GM23338 (cell line): ENCODE measurements at regions not wholly inside any gene's neighbourhood (a gene's known extent, or its start where the extent isn't known, plus 50 kb on each side); places are given as distances from the start of the nearest gene placed in this dataset.

Experiments
- ATAC-seq: fragments of 200-7000 bp; cut with Tn5 transposase; 3 replicates; pipeline ENCODE4 v1.9.1; 2020
- DNase-seq: peaks from one replicate; pipeline ENCODE4 v3.0.0-alpha.2; 2015; ENCODE audit warnings: low spot score
- H2AFZ ChIP-seq: fragments of 200-600 bp; sonication (generic); 2 replicates; pipeline ENCODE4 v1.8.0; 2016; ENCODE audit warnings: antibody characterized with exemption, mild to moderate bottlenecking, moderate library complexity
- H3F3A ChIP-seq: fragments of 200-600 bp; sonication (generic); replicated peaks from 2 replicates; pipeline ENCODE4 v1.8.0; 2017; ENCODE audit warnings: antibody characterized with exemption, mixed run types, low read depth
- H3K27ac ChIP-seq: fragments of 200-600 bp; sonication (generic); 2 replicates; pipeline ENCODE4 v1.6.1; 2016; ENCODE audit warnings: low read depth
- H3K27me3 ChIP-seq: fragments of 200-600 bp; sonication (generic); 2 replicates; pipeline ENCODE4 v1.8.0; 2016; ENCODE audit warnings: mild to moderate bottlenecking, mixed run types, moderate library complexity; ENCODE audit not compliant: insufficient read depth
- H3K36me3 ChIP-seq: fragments of 200-600 bp; sonication (generic); 2 replicates; pipeline ENCODE4 v1.8.0; 2016; ENCODE audit warnings: mild to moderate bottlenecking; ENCODE audit not compliant: insufficient read depth
- H3K4me1 ChIP-seq: fragments of 200-600 bp; sonication (generic); 2 replicates; pipeline ENCODE4 v1.8.0; 2016; ENCODE audit warnings: mild to moderate bottlenecking, moderate library complexity; ENCODE audit not compliant: insufficient read depth
- H3K4me2 ChIP-seq: fragments of 200-600 bp; sonication (generic); 2 replicates; pipeline ENCODE4 v1.7.1; 2017; ENCODE audit warnings: mixed run types
- H3K4me3 ChIP-seq: fragments of 200-600 bp; sonication (generic); 2 replicates; pipeline ENCODE4 v1.6.1; 2016; ENCODE audit warnings: mixed run types
- H3K79me2 ChIP-seq: fragments of 200-600 bp; sonication (generic); replicated peaks from 2 replicates; pipeline ENCODE4 v1.8.0; 2017; ENCODE audit warnings: mild to moderate bottlenecking; ENCODE audit not compliant: insufficient read depth
- H3K9me2 ChIP-seq: fragments of 200-600 bp; sonication (generic); 2 replicates; pipeline ENCODE4 v1.8.0; 2017; ENCODE audit not compliant: insufficient read depth
- H4K20me1 ChIP-seq: fragments of 200-600 bp; sonication (generic); replicated peaks from 2 replicates; pipeline ENCODE4 v1.8.0; 2017; ENCODE audit warnings: mild to moderate bottlenecking; ENCODE audit not compliant: insufficient read depth
- H3K27ac Mint-ChIP-seq: 2 replicates; pipeline ENCODE4 v1.8.0; 2020; ENCODE audit warnings: inconsistent platforms, mild to moderate bottlenecking, moderate library complexity, mixed read lengths
- H3K27me3 Mint-ChIP-seq: 3 replicates; pipeline ENCODE4 v1.8.0; 2022; ENCODE audit warnings: low read depth, mild to moderate bottlenecking, moderate library complexity, mixed read lengths, inconsistent platforms; ENCODE audit not compliant: insufficient read depth, poor library complexity
- H3K36me3 Mint-ChIP-seq: 3 replicates; pipeline ENCODE4 v1.8.0; 2021; ENCODE audit warnings: low read depth, mild to moderate bottlenecking, inconsistent platforms, moderate library complexity, mixed read lengths
- H3K4me1 Mint-ChIP-seq: 3 replicates; pipeline ENCODE4 v1.8.0; 2020; ENCODE audit warnings: mild to moderate bottlenecking, inconsistent platforms, mixed read lengths
- H3K4me3 Mint-ChIP-seq: 3 replicates; pipeline ENCODE4 v1.8.0; 2021; ENCODE audit warnings: moderate library complexity, mild to moderate bottlenecking, inconsistent platforms, mixed read lengths
- H3K9me3 Mint-ChIP-seq: 3 replicates; pipeline ENCODE4 v1.8.0; 2020; ENCODE audit warnings: moderate library complexity, mild to moderate bottlenecking, inconsistent platforms, mixed read lengths
- CREB1 ChIP-seq: fragments of 250-450 bp; sonication (Bioruptor Pico); IDR thresholded peaks from 2 replicates; pipeline ENCODE4 v1.5.0; 2020; ENCODE audit warnings: low read depth, mild to moderate bottlenecking, moderate library complexity
- CTCF ChIP-seq, 2 experiments: fragments of 200-600 bp in 1 of 2; sonication (generic) in 1 of 2; conservative IDR thresholded peaks; 2 replicates each; pipeline versions ENCODE4 v1.5.1 to v1.6.1; 2016 to 2017; ENCODE audit warnings: antibody characterized with exemption in 2 of 2, low read depth in 2 of 2, mild to moderate bottlenecking in 2 of 2, moderate library complexity in 1 of 2
- EZH2 ChIP-seq: fragments of 200-600 bp; sonication (generic); IDR thresholded peaks from one replicate; pipeline ENCODE4 v1.8.0; 2017; ENCODE audit warnings: antibody characterized with exemption, mild to moderate bottlenecking, low read depth; ENCODE audit not compliant: unreplicated experiment
- JUNB ChIP-seq: IDR thresholded peaks from one replicate; pipeline ENCODE4 v1.6.1; 2016; ENCODE audit warnings: antibody characterized with exemption; ENCODE audit not compliant: unreplicated experiment
- NANOG ChIP-seq: IDR thresholded peaks from 2 replicates; pipeline ENCODE4 v1.6.1; 2016; ENCODE audit warnings: antibody characterized with exemption, borderline replicate concordance
- POLR2AphosphoS5 ChIP-seq: IDR thresholded peaks from 2 replicates; pipeline ENCODE4 v1.6.1; 2016; ENCODE audit warnings: antibody characterized with exemption, low read depth
- STAT1 ChIP-seq: IDR thresholded peaks from one replicate; pipeline ENCODE4 v1.6.1; 2016; ENCODE audit warnings: antibody characterized with exemption; ENCODE audit not compliant: unreplicated experiment
- ZNF114 ChIP-seq: fragments of 250-450 bp; sonication (Bioruptor Pico); IDR thresholded peaks from 2 replicates; pipeline ENCODE4 v1.5.0; 2020; ENCODE audit warnings: mild to moderate bottlenecking, moderate library complexity
- ZNF331 ChIP-seq: fragments of 250-450 bp; sonication (Bioruptor Pico); IDR thresholded peaks from 2 replicates; pipeline ENCODE4 v1.5.0; 2020; ENCODE audit warnings: low read depth, mild to moderate bottlenecking, moderate library complexity
- TF ChIP-seq, protein P1 (sequence below): IDR thresholded peaks from 2 replicates; pipeline ENCODE4 v1.6.1; 2016; ENCODE audit warnings: antibody characterized with exemption
- TF ChIP-seq, protein P2 (sequence below): fragments of 250-450 bp; sonication (Bioruptor Pico); IDR thresholded peaks from 2 replicates; pipeline ENCODE4 v1.5.0; 2020; ENCODE audit warnings: mild to moderate bottlenecking, moderate library complexity

DNA sequence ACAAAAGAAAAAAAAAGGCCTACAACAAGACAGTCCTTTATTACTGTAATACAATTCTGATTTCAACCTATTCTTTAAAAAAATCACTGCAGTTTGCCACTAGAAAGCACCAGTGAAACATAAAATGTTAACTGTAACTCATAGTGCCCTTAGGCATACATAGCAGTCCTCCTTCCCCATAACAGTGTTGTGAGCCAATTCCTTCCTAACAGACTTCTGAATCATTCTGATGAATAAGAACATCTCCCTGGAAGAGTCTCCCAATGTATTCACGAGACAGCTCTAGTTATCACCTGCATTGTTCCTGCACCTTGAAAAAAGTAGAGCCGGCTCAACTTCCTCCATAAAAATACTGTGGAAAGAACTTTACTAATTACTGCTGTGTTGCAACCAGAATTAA, 213.6 kb upstream of the FSCB start (continued):
- TF ChIP-seq CTCF (conservative IDR thresholded peaks at IDR 0.05; ENCODE audit: low read depth in 2 of 2): no peak
- TF ChIP-seq, protein P1, sequence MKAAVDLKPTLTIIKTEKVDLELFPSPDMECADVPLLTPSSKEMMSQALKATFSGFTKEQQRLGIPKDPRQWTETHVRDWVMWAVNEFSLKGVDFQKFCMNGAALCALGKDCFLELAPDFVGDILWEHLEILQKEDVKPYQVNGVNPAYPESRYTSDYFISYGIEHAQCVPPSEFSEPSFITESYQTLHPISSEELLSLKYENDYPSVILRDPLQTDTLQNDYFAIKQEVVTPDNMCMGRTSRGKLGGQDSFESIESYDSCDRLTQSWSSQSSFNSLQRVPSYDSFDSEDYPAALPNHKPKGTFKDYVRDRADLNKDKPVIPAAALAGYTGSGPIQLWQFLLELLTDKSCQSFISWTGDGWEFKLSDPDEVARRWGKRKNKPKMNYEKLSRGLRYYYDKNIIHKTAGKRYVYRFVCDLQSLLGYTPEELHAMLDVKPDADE: no peak

- Mint-ChIP-seq H3K36me3 (no peaks in the 10 kb centered on the region), H3K4me3 (no peak overlapping the region), H3K9me3 (no peaks in the 10 kb centered on the region), H3K27me3 (peaks cover 3% of the 10 kb centered on the region), H3K27ac (no peak overlapping the region), H3K4me1 (no peaks in the 10 kb centered on the region)
- DNase-seq (no peak), ATAC-seq (no peak)
- H3K4me3 ChIP-seq: no peak overlapping the region
- no peaks in the 10 kb centered on the region for H3F3A ChIP-seq
- peak overlapping the region; percentile 53; the same call in 1 of the 2 replicates for H2AFZ ChIP-seq
- H3K4me2 ChIP-seq: no peak overlapping the region
- no peak overlapping the region for H3K27ac ChIP-seq
- H3K36me3 ChIP-seq: no peaks in the 10 kb centered on the region
- no peaks in the 10 kb centered on the region for H3K27me3 ChIP-seq
- H3K4me1 ChIP-seq: no peaks in the 10 kb centered on the region
- 0 out of 2 replicates have a peak, but pooled peaks cover 3% of the 10 kb centered on the region for H3K9me2 ChIP-seq
- no peaks in the 10 kb centered on the region for H3K79me2 ChIP-seq
- H4K20me1 ChIP-seq: no peaks in the 10 kb centered on the region
- TF ChIP-seq STAT1 (no peak), JUNB (no peak), ZNF331 (CRISPR knock-in tag) (no peak), NANOG (no peak), EZH2 (no peak), ZNF114 (CRISPR knock-in tag) (no peak), POLR2AphosphoS5 (no peak), CTCF (conservative IDR thresholded peaks at IDR 0.05; ENCODE audit: low read depth in 2 of 2) (no peak), CREB1 (CRISPR knock-in tag) (no peak)
- TF ChIP-seq, protein P1: no peak
- TF ChIP-seq, protein P2, sequence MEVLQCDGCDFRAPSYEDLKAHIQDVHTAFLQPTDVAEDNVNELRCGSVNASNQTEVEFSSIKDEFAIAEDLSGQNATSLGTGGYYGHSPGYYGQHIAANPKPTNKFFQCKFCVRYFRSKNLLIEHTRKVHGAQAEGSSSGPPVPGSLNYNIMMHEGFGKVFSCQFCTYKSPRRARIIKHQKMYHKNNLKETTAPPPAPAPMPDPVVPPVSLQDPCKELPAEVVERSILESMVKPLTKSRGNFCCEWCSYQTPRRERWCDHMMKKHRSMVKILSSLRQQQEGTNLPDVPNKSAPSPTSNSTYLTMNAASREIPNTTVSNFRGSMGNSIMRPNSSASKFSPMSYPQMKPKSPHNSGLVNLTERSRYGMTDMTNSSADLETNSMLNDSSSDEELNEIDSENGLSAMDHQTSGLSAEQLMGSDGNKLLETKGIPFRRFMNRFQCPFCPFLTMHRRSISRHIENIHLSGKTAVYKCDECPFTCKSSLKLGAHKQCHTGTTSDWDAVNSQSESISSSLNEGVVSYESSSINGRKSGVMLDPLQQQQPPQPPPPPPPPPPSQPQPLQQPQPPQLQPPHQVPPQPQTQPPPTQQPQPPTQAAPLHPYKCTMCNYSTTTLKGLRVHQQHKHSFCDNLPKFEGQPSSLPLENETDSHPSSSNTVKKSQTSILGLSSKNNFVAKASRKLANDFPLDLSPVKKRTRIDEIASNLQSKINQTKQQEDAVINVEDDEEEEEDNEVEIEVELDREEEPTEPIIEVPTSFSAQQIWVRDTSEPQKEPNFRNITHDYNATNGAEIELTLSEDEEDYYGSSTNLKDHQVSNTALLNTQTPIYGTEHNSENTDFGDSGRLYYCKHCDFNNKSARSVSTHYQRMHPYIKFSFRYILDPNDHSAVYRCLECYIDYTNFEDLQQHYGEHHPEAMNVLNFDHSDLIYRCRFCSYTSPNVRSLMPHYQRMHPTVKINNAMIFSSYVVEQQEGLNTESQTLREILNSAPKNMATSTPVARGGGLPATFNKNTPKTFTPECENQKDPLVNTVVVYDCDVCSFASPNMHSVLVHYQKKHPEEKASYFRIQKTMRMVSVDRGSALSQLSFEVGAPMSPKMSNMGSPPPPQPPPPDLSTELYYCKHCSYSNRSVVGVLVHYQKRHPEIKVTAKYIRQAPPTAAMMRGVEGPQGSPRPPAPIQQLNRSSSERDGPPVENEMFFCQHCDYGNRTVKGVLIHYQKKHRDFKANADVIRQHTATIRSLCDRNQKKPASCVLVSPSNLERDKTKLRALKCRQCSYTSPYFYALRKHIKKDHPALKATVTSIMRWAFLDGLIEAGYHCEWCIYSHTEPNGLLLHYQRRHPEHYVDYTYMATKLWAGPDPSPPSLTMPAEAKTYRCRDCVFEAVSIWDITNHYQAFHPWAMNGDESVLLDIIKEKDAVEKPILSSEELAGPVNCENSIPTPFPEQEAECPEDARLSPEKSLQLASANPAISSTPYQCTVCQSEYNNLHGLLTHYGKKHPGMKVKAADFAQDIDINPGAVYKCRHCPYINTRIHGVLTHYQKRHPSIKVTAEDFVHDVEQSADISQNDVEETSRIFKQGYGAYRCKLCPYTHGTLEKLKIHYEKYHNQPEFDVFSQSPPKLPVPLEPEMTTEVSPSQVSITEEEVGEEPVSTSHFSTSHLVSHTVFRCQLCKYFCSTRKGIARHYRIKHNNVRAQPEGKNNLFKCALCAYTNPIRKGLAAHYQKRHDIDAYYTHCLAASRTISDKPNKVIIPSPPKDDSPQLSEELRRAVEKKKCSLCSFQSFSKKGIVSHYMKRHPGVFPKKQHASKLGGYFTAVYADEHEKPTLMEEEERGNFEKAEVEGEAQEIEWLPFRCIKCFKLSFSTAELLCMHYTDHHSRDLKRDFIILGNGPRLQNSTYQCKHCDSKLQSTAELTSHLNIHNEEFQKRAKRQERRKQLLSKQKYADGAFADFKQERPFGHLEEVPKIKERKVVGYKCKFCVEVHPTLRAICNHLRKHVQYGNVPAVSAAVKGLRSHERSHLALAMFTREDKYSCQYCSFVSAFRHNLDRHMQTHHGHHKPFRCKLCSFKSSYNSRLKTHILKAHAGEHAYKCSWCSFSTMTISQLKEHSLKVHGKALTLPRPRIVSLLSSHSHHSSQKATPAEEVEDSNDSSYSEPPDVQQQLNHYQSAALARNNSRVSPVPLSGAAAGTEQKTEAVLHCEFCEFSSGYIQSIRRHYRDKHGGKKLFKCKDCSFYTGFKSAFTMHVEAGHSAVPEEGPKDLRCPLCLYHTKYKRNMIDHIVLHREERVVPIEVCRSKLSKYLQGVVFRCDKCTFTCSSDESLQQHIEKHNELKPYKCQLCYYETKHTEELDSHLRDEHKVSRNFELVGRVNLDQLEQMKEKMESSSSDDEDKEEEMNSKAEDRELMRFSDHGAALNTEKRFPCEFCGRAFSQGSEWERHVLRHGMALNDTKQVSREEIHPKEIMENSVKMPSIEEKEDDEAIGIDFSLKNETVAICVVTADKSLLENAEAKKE: no peak
Observed at GRCh38 chr14:44712024-44712815, 205.1 kb upstream of the FSCB start.
